Endodermal cell (in vitro differentiated cells): ENCODE measurements at regions not wholly inside any gene's neighbourhood (a gene's known extent, or its start where the extent isn't known, plus 50 kb on each side); places are given as distances from the start of the nearest gene placed in this dataset.

ENCODE experiments used
- DNase-seq: peaks from one replicate; pipeline ENCODE4 v3.0.0-alpha.2; 2017
- H3K27ac ChIP-seq: 2 replicates; pipeline ENCODE4 v1.5.1; 2013; ENCODE audit warnings: mild to moderate bottlenecking, low read depth, low read length, moderate library complexity
- H3K27me3 ChIP-seq: 2 replicates; pipeline ENCODE4 v1.6.1; 2013; ENCODE audit warnings: mild to moderate bottlenecking, low read length, moderate library complexity; ENCODE audit not compliant: insufficient read depth, control insufficient read depth, poor library complexity, severe bottlenecking
- H3K36me3 ChIP-seq: 2 replicates; pipeline ENCODE4 v1.7.0; 2013; ENCODE audit warnings: mild to moderate bottlenecking, low read length, moderate library complexity; ENCODE audit not compliant: control insufficient read depth, insufficient read depth
- H3K4me1 ChIP-seq: one replicate; pipeline ENCODE4 v1.7.0; 2013; ENCODE audit warnings: low read length; ENCODE audit not compliant: control insufficient read depth, insufficient read depth
- H3K4me3 ChIP-seq: 2 replicates; pipeline ENCODE4 v1.5.1; 2013; ENCODE audit warnings: mild to moderate bottlenecking, low read length, moderate library complexity
- H3K9ac ChIP-seq: 2 replicates; pipeline ENCODE4 v1.6.1; 2013; ENCODE audit warnings: mild to moderate bottlenecking, low read length, moderate library complexity; ENCODE audit not compliant: poor library complexity, severe bottlenecking; ENCODE audit errors: extremely low read depth
- H3K9me3 ChIP-seq: 2 replicates; pipeline ENCODE4 v1.6.1; 2013; ENCODE audit warnings: mild to moderate bottlenecking, low read length, moderate library complexity; ENCODE audit not compliant: control insufficient read depth
- H3K27ac Mint-ChIP-seq: 2 replicates; pipeline ENCODE4 v1.8.0; 2020; ENCODE audit warnings: mixed read lengths
- H3K27me3 Mint-ChIP-seq: 2 replicates; pipeline ENCODE4 v1.8.0; 2021; ENCODE audit warnings: mild to moderate bottlenecking, mixed read lengths; ENCODE audit not compliant: insufficient read depth
- H3K36me3 Mint-ChIP-seq: 2 replicates; pipeline ENCODE4 v1.8.0; 2020; ENCODE audit warnings: low read depth, mixed read lengths
- H3K4me1 Mint-ChIP-seq: 2 replicates; pipeline ENCODE4 v1.8.0; 2020; ENCODE audit warnings: mixed read lengths
- H3K4me3 Mint-ChIP-seq: 2 replicates; pipeline ENCODE4 v1.8.0; 2020; ENCODE audit warnings: mild to moderate bottlenecking, moderate library complexity, mixed read lengths
- H3K9me3 Mint-ChIP-seq: 2 replicates; pipeline ENCODE4 v1.8.0; 2020; ENCODE audit warnings: mild to moderate bottlenecking, mixed read lengths
- CTCF ChIP-seq: fragments of 200-600 bp; sonication (generic); conservative IDR thresholded peaks from 2 replicates; pipeline ENCODE4 v1.5.0; 2021; ENCODE audit warnings: antibody characterized with exemption, mild to moderate bottlenecking
- WGBS, 2 experiments: methylation state at CpG; one replicate each; pipeline versions ENCODE4 v1.1.5 to v1.1.7; 2013; ENCODE audit warnings: missing lambda C conversion rate in 2 of 2, mixed read lengths in 1 of 2; ENCODE audit not compliant: insufficient coverage in 1 of 2, insufficient read length in 1 of 2; 5-methylcytosine and 5-hydroxymethylcytosine counted together

DNA sequence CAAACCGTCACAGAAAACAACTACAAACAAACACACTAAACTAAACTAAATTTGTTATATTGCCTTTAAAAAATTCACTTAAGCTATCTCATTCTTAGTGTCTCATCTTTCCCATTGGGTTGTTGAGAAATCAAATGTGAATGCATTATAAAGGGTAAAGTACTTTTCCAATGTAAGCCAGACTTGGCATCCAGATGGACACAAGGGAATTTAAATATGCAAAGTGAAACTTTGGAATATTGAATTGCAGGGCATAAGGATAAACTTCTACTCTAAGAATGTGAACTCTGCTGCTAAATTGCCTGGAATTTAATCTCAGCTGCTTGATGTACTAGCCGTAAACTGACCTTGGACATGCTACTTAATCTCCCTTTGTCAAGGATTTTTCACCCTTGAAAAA lies 1554.6 kb downstream of the CDH8 start:
- Mint-ChIP-seq H3K27me3 (no peaks in the 10 kb centered on the region), H3K27ac (peak overlapping the region; percentile 64), H3K9me3 (no peaks in the 10 kb centered on the region), H3K4me3 (no peak overlapping the region), H3K4me1 (peaks cover 4% of the 10 kb centered on the region), H3K36me3 (no peaks in the 10 kb centered on the region)
- WGBS, 2 experiments: 95% methylated on average over 2 of the region's 2 CpGs; no CpG with 5 or more reads in 1 of the 2 experiments
- Histone ChIP-seq H3K36me3 (no peaks in the 10 kb centered on the region), H3K4me3 (no peak overlapping the region), H3K9ac (no peak overlapping the region), H3K27ac (no peak overlapping the region), H3K4me1 (no peaks in the 10 kb centered on the region), H3K27me3 (no peaks in the 10 kb centered on the region), H3K9me3 (no peaks in the 10 kb centered on the region)
- no peak for DNase-seq
- no peak for TF ChIP-seq CTCF

- Mint-ChIP-seq H3K4me1 (peaks cover 1% of the 10 kb centered on the region), H3K27ac (no peak overlapping the region), H3K4me3 (no peak overlapping the region), H3K36me3 (no peaks in the 10 kb centered on the region), H3K9me3 (no peaks in the 10 kb centered on the region), H3K27me3 (no peaks in the 10 kb centered on the region)
- H3K4me3 ChIP-seq: no peak overlapping the region
- no peak overlapping the region for H3K9ac ChIP-seq
- DNase-seq: no peak
- H3K36me3 ChIP-seq: no peaks in the 10 kb centered on the region
- H3K27ac ChIP-seq: no peak overlapping the region
- no peaks in the 10 kb centered on the region for H3K4me1 ChIP-seq
- no CpG with 5 or more reads among the region's 1 CpG for WGBS, 2 experiments
- TF ChIP-seq CTCF: no peak
- no peaks in the 10 kb centered on the region for H3K27me3 ChIP-seq
- H3K9me3 ChIP-seq: no peaks in the 10 kb centered on the region
Observed at GRCh38 chr16:60478810-60479209, 1557.4 kb downstream of the CDH8 start.

DNA sequence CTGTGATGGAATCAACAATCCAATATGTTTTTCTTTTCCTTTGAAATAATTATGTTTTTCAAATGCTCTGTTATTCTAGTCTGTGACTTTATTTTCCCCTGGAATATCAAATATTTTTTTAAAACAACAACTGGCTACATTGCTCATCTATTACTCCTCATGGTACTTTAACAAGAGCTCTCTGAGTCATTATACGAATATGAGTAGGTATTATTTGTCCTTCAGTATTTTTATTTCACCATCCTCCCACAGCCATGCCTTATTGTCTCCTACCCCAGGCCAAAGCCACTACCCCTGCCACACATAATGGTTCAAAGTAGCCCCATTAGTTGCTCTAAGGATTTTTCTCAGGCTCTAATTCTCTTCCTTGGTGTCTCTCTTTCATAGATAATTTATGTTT lies 1572.3 kb downstream of the CDH8 start:
- no peak overlapping the region for H3K4me3 Mint-ChIP-seq
- H3K27ac ChIP-seq: no peak overlapping the region
- no peak overlapping the region for H3K9ac ChIP-seq
- no peaks in the 10 kb centered on the region for H3K4me1 ChIP-seq
- no peak overlapping the region for H3K4me3 ChIP-seq
- WGBS, 2 experiments: 100% methylated on average over 1 of the region's 1 CpG; no CpG with 5 or more reads in 1 of the 2 experiments
- H3K27me3 ChIP-seq: no peaks in the 10 kb centered on the region
- H3K36me3 ChIP-seq: no peaks in the 10 kb centered on the region
- DNase-seq: no peak
- no peak overlapping the region for H3K27ac Mint-ChIP-seq
- H3K27me3 Mint-ChIP-seq: no peaks in the 10 kb centered on the region
- no peaks in the 10 kb centered on the region for H3K4me1 Mint-ChIP-seq
- no peak for TF ChIP-seq CTCF
- H3K36me3 Mint-ChIP-seq: no peaks in the 10 kb centered on the region
- H3K9me3 Mint-ChIP-seq: no peaks in the 10 kb centered on the region
- H3K9me3 ChIP-seq: no peaks in the 10 kb centered on the region
